LNCAP (cell line): ENCODE measurements at regions not wholly inside any gene's neighbourhood (a gene's known extent, or its start where the extent isn't known, plus 50 kb on each side); places are given as distances from the start of the nearest gene placed in this dataset.

ENCODE experiments used
- CTCF ChIP-seq: fragments of 450-650 bp; IDR thresholded peaks from 2 replicates; pipeline ENCODE4 v1.5.1; 2017; ENCODE audit warnings: mild to moderate bottlenecking

GRCh38 chr6:16998461-16998860, 103.4 kb upstream of the STMND1 start:
- no peak for TF ChIP-seq CTCF

- no peak for TF ChIP-seq CTCF
Measured at GRCh38 chr6:16995511-16996250, 106.2 kb upstream of the STMND1 start.

DNA sequence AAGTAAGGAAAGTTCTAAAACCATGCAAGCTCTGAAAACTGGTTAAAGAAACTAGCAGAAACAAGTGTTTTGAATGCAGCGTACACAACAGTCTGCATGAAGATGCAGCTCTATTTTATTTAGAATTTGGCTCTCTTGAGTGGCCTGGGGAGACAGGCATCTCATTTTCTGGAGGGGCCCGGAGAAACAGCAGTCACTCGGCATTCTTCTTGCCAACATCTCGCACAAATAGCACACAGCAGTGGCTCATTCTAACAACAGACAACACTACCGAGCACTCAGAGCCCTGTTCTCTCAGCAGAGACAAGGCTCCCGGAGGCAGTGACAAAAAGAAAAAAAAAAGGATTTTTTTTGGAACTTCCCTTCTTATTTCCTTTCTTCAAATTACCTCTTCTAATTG, 108.5 kb upstream of the STMND1 start:
- TF ChIP-seq CTCF, result no peak

- TF ChIP-seq CTCF, result no peak
Measured at GRCh38 chr6:16991981-16992629, 109.7 kb upstream of the STMND1 start.

DNA sequence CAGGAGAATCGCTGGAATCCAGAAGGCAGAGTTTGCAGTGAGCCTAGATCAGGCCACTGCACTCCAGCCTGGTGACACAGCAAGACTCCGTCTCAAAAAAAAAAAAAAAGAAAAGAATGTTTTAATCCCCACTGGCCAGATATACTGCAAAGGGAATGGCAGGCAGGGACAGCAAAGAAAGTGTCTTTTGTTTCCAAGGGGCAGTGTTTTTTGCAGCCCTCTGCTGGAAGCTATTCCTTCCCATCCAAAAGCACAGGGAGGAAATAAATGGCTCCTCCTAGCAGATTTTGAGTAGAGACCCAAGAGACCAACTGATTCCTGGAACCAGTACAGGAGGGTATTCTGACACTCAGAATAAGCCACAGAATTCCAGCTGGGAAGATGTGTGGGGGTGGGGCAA, 112.5 kb upstream of the STMND1 start:
- TF ChIP-seq CTCF, result no peak

DNA sequence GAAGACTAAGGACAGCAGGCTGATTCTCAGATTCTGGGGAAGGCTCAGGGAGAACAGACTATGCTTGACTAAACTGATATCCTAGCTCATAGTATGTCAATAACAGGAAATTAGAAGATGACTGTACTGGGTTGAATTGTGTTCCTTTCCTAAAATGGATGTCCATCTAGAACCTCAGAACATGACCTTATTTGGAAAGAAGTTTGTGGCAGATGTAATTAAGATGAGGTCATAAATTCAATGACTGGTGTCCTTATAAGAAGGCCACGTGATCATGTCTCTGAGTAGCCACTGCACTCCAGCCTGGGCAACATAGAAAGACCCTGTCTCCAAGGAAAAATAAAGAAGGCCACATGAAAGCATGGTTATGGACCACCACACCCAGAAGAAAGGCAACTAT, 113.9 kb upstream of the STMND1 start:
- TF ChIP-seq CTCF, result no peak

DNA sequence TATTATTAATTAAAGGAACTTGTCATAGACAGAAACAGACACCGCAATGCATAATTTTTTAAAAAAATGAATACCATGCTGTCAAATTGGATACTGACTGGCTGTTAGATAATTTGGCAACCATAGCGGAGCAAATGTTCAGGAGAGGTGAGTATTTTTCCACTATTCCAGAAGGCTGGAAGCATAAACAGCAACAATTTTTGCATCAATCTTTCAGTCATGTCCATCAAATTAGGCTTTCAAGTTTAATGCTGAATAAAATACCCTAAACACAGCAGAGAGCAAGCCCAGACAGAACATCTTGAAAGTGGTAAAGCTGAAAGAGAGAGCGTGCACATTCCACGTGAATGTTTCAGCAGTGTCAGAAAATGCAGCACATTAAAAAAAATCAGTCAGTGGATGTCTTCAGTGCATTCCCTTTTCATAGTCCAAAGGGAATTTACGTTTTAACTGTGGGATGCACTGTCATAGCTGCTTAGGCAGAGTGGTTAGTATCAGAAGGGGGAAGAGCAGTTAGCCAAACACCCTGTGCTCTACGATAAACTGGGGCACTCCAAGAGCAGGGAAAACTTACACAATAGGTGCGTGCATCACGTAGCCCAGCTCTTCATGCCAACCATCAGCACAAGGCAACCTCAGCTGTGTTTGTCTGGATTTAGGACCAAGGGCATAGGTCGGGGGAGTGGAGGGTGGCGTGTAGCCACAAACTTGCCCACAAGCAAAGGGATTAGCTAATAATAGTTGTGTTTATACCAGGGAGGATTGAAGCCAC, 116.2 kb upstream of the STMND1 start:
- no peak for TF ChIP-seq CTCF
